ENCODE measurements at regions not wholly inside any gene's neighbourhood (a gene's known extent, or its start where the extent isn't known, plus 50 kb on each side); places are given as distances from the start of the nearest gene placed in this dataset.

GRCh38 chr12:67751381-67751928, 102.9 kb downstream of the DYRK2 start:
- H3K9ac ChIP-seq (ENCODE audit: insufficient read depth, low read depth, low read length), result no peak overlapping the region
- no peak for FAIRE-seq
- POLR2A ChIA-PET, result no interaction called here
- no peak overlapping the region for H2AFZ ChIP-seq (ENCODE audit: low read length)
- WGBS (ENCODE audit: low lambda C conversion rate), result 69% methylated on average over 5 of the region's 6 CpGs
- no TSS peak for BruUV-seq (replicated peaks)
- no peak for ATAC-seq
- in situ Hi-C loops (cut with HindIII; ENCODE audit: extremely low pct_ligation_motif_present, low pct_unique_long_range_greater_than_20kb) (no loop called here), intact Hi-C loops (cut with micrococcal nuclease; ENCODE audit: unreplicated experiment) (no loop called here)
- no peak overlapping the region for H3K27ac ChIP-seq (ENCODE audit: extremely low read length, insufficient read depth, low read length)
- H3K4me3 ChIP-seq (replicated peaks in 1 of 3; ENCODE audit: insufficient read depth in 1 of 3, low read depth in 2 of 3, low read length in 3 of 3), result no peak overlapping the region
- H4K20me1 ChIP-seq (ENCODE audit: insufficient read depth, low read length), result no peaks in the 10 kb centered on the region
- no peak for DNase-seq (ENCODE audit: low spot score)
- H3K79me2 ChIP-seq (ENCODE audit: insufficient read depth, low read length), result no peaks in the 10 kb centered on the region
- H3K4me2 ChIP-seq (ENCODE audit: low read depth, low read length), result no peak overlapping the region
- H3K4me1 ChIP-seq (ENCODE audit: insufficient read depth, low read length), result peaks cover 25% of the 10 kb centered on the region
- no peaks in the 10 kb centered on the region for H3K27me3 ChIP-seq (ENCODE audit: control insufficient read depth in 1 of 2, insufficient read depth in 2 of 2, low read length in 2 of 2)
- CTCF ChIA-PET (ENCODE audit: low intra/inter-chr PET ratio, low total read pairs), result no interaction called here
- no peaks in the 10 kb centered on the region for H3K9me3 ChIP-seq (ENCODE audit: low read length)
- no peaks in the 10 kb centered on the region for H3K36me3 ChIP-seq (replicated peaks in 1 of 2; ENCODE audit: control insufficient read depth in 1 of 2, insufficient read depth in 2 of 2, low read length in 2 of 2)
- TF ChIP-seq TAF15 (IDR thresholded peaks at IDR 0.05; ENCODE audit: low read depth, low read length, poor library complexity, severe bottlenecking), result no peak
- no peak for TF ChIP-seq KDM4B (CRISPR knock-in tag; IDR thresholded peaks at IDR 0.05)

DNA sequence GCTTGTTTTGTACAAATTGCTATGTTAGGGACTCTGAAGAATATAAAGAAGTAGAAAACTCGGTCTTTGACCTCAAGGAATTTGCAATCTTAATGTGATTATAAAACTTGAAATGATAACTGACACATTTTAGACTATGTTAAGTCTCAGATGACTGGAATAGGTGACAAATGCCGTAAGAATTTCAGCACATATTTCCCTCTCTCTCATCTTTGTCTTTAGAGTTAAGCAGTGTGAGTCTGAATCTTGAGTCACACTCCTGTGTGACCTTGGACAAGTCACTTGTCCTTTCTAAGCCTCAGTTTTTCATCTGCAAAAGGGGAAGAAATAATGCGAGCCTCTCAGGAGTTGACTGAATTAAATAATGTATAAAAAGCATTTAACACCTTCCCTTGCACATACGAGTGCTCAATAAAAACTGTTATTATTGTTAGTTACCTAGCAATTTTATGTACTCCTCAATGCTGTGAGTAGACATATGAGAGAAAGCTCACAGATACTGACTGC, 103.7 kb downstream of the DYRK2 start:
- peaks cover 21% of the 10 kb centered on the region for H3K4me1 ChIP-seq (ENCODE audit: insufficient read depth, low read length)
- no peak for DNase-seq (ENCODE audit: low spot score)
- no peak for ATAC-seq
- H2AFZ ChIP-seq (ENCODE audit: low read length), result no peak overlapping the region
- H3K4me2 ChIP-seq (ENCODE audit: low read depth, low read length), result no peak overlapping the region
- in situ Hi-C loops (cut with HindIII; ENCODE audit: extremely low pct_ligation_motif_present, low pct_unique_long_range_greater_than_20kb) (no loop called here), intact Hi-C loops (cut with micrococcal nuclease; ENCODE audit: unreplicated experiment) (no loop called here)
- H3K9me3 ChIP-seq (ENCODE audit: low read length), result no peaks in the 10 kb centered on the region
- peaks cover 0 to 1% of the 10 kb centered on the region in 2 experiments; a peak in 1 of 5 replicates for H3K27me3 ChIP-seq (ENCODE audit: control insufficient read depth in 1 of 2, insufficient read depth in 2 of 2, low read length in 2 of 2)
- FAIRE-seq, result no peak
- no peak overlapping the region for H3K9ac ChIP-seq (ENCODE audit: insufficient read depth, low read depth, low read length)
- H4K20me1 ChIP-seq (ENCODE audit: insufficient read depth, low read length), result no peaks in the 10 kb centered on the region
- no peaks in the 10 kb centered on the region for H3K79me2 ChIP-seq (ENCODE audit: insufficient read depth, low read length)
- ChIA-PET POLR2A (no interaction called here), CTCF (ENCODE audit: low intra/inter-chr PET ratio, low total read pairs) (no interaction called here)
- no peak overlapping the region for H3K4me3 ChIP-seq (replicated peaks in 1 of 3; ENCODE audit: insufficient read depth in 1 of 3, low read depth in 2 of 3, low read length in 3 of 3)
- H3K36me3 ChIP-seq (replicated peaks in 1 of 2; ENCODE audit: control insufficient read depth in 1 of 2, insufficient read depth in 2 of 2, low read length in 2 of 2), result no peaks in the 10 kb centered on the region
- no peak overlapping the region for H3K27ac ChIP-seq (ENCODE audit: extremely low read length, insufficient read depth, low read length)
- WGBS (ENCODE audit: low lambda C conversion rate), result 58% methylated on average over 4 of the region's 4 CpGs
- BruUV-seq (replicated peaks), result no TSS peak
- no peak for TF ChIP-seq AHR (CRISPR knock-in tag; IDR thresholded peaks at IDR 0.05)
- TF ChIP-seq, protein P1, sequence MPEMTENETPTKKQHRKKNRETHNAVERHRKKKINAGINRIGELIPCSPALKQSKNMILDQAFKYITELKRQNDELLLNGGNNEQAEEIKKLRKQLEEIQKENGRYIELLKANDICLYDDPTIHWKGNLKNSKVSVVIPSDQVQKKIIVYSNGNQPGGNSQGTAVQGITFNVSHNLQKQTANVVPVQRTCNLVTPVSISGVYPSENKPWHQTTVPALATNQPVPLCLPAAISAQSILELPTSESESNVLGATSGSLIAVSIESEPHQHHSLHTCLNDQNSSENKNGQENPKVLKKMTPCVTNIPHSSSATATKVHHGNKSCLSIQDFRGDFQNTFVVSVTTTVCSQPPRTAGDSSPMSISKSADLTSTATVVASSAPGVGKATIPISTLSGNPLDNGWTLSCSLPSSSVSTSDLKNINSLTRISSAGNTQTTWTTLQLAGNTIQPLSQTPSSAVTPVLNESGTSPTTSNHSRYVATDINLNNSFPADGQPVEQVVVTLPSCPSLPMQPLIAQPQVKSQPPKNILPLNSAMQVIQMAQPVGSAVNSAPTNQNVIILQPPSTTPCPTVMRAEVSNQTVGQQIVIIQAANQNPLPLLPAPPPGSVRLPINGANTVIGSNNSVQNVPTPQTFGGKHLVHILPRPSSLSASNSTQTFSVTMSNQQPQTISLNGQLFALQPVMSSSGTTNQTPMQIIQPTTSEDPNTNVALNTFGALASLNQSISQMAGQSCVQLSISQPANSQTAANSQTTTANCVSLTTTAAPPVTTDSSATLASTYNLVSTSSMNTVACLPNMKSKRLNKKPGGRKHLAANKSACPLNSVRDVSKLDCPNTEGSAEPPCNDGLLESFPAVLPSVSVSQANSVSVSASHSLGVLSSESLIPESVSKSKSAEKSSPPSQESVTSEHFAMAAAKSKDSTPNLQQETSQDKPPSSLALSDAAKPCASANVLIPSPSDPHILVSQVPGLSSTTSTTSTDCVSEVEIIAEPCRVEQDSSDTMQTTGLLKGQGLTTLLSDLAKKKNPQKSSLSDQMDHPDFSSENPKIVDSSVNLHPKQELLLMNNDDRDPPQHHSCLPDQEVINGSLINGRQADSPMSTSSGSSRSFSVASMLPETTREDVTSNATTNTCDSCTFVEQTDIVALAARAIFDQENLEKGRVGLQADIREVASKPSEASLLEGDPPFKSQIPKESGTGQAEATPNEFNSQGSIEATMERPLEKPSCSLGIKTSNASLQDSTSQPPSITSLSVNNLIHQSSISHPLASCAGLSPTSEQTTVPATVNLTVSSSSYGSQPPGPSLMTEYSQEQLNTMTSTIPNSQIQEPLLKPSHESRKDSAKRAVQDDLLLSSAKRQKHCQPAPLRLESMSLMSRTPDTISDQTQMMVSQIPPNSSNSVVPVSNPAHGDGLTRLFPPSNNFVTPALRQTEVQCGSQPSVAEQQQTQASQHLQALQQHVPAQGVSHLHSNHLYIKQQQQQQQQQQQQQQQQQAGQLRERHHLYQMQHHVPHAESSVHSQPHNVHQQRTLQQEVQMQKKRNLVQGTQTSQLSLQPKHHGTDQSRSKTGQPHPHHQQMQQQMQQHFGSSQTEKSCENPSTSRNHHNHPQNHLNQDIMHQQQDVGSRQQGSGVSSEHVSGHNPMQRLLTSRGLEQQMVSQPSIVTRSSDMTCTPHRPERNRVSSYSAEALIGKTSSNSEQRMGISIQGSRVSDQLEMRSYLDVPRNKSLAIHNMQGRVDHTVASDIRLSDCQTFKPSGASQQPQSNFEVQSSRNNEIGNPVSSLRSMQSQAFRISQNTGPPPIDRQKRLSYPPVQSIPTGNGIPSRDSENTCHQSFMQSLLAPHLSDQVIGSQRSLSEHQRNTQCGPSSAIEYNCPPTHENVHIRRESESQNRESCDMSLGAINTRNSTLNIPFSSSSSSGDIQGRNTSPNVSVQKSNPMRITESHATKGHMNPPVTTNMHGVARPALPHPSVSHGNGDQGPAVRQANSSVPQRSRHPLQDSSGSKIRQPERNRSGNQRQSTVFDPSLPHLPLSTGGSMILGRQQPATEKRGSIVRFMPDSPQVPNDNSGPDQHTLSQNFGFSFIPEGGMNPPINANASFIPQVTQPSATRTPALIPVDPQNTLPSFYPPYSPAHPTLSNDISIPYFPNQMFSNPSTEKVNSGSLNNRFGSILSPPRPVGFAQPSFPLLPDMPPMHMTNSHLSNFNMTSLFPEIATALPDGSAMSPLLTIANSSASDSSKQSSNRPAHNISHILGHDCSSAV (CRISPR knock-in tag; IDR thresholded peaks at IDR 0.05; ENCODE audit: borderline replicate concordance), result no peak
- no peak for TF ChIP-seq ZNF570 (CRISPR knock-in tag; IDR thresholded peaks at IDR 0.05; ENCODE audit: borderline replicate concordance)
- TF ChIP-seq HOXA7 (CRISPR knock-in tag; IDR thresholded peaks at IDR 0.05), result no peak
- no peak for TF ChIP-seq EED (CRISPR knock-in tag; IDR thresholded peaks at IDR 0.05)
- TF ChIP-seq MAFG (CRISPR knock-in tag; IDR thresholded peaks at IDR 0.05), result no peak
- no peak for TF ChIP-seq DR1 (CRISPR knock-in tag; IDR thresholded peaks at IDR 0.05)
- TF ChIP-seq NFE2L2 (IDR thresholded peaks at IDR 0.05; ENCODE audit: low read length), result no peak
- no peak for TF ChIP-seq HNF4A (CRISPR knock-in tag; IDR thresholded peaks at IDR 0.05)
- TF ChIP-seq PITX1 (CRISPR knock-in tag; IDR thresholded peaks at IDR 0.05), result no peak
